Right renal cortex interstitium (tissue), 3 donors: ENCODE measurements at regions not wholly inside any gene's neighbourhood (a gene's known extent, or its start where the extent isn't known, plus 50 kb on each side); places are given as distances from the start of the nearest gene placed in this dataset.
"Not testable (repeated sequence)": the region's sequence is repeated elsewhere in the genome, so short reads cannot be mapped to it uniquely, and the experiment has no call there.

ENCODE experiments used
- DNase-seq, 3 donors: peaks; one replicate each; pipeline ENCODE4 v3.0.0-alpha.2; 2013; ENCODE audit warnings: low read depth in 3 of 3, low spot score in 2 of 3

DNA sequence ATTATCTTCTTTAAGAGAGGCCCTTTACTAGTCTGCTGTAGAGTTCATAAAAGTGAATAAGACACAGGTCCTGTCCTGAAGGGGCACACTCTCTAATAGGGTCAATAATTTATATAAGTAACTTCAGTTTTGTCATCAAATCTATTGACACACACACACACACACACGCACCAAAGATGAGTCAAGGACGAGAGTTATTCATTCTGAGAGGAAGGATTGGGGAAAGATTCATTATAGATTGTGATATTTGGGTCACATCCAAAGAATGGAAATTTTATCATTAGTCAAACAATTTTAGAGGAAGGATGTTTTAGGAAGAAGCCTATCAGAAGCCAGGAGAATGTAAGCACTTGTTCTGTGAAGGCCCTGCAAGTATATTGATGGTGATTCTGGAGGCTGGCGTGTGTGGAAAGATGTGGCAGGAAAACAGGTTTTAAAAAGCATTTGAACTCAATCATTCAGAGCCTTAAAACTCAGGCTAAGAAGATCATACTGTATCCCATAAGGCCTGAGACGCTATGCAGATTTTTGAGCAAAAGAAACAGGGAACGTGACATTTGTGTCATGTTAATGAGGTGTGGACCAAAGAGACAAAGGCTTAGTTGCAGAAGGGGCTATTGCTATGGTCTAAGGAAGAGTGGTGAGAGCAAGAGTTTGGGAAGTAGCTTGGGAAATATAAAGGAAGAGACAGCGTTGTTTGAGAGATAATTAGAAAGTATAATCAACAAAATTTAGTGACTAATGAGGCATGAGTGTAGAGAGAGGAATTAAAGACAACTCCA, 161.4 kb upstream of the PREP start:
- no peak for DNase-seq

DNA sequence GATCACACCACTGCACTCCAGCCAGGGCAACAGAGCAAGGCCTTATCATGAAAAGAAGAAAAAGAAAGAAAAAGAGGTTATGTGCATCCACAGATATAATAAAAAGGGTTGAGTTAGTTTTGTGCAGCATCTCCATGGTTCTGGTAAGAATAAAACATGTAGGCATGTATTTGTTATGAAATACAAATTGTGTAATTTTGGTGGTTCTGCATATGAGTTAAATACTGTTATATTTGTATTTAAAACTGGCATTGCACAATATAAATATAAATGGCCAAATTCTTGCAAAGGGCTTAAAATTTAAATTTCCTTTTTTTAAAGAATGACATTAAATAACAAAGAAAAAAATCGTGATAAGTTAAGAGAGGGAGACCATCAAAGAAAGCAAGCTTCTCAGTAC, 159.1 kb upstream of the PREP start:
- DNase-seq, result no peak

DNA sequence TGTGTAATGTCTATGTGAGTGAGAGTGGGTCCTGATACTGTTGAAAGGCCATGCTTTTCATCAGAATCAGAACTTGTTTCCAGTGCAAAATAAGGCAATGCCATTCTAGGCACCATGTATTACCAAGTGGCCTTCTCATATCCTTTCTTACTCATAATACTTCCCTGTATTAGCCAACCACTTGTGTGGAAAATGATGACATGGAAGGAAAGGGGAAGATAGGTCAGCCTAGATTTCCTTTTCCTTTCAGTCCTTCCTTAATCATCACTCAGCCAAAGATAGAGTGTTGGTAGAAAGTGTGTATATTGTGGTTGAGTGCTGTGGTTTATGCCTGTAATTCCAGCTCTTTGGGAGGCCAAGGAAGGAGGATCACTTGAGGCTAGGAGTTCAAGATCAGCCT, 158.6 kb upstream of the PREP start:
- no peak for DNase-seq

DNA sequence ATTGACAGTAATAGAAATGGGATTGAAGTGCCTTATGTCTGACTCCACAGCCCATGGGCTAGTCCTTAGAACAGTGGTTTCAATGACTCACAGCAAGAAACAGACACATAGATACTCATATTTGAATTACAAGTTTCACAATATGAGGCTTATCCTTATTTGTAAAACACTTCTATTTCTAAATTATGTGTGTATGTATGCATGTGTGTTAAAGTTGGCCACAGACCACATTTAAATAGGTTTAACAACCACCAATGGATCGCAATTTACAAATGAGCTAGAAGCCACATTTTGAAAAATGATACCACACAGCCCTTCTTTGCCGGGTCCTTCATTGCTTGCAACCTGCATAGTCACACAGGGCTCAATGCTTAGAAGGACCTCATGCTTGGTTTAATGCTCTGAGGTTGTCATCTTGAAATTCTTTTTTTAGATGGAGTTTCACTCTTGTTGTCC, 157.8 kb upstream of the PREP start:
- no peak for DNase-seq

DNA sequence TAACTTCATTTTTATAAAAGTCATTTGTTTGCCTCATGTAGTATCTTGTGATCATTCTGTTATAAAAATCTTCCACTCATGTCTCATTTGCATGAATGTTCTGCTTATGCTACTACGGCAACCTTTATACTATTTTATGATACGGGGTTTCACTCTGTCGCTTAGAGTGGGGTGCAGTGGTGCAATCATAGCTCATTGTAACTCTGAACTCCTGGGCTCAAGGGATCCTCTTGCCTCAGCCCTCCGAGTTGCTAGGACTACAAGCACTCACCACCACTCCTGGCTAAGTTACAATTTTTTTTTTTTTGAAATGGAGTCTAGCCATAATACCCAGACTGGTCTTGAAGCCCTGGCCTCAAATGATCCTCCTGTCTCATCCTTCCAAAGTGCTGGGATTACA, 154.4 kb upstream of the PREP start:
- DNase-seq, result no peak

DNA sequence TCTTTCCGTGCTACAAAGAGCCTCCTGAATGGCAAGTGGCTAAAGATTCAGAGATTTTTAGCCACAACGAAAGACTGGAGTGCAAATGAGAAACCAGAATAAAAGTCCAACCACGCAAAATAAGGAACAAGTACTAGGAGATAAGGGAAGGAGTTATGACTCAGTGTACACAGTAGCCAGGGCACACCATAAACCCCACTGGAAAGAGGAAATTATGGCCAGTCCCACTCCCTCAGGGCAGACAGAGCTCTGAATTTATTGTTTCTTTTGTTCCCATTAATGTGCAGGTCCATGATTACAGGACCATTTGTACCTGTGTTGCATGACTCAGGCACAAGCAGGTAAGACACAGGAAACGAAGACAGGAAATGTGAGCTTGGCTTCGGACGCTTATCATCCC, 150.3 kb upstream of the PREP start:
- DNase-seq, result no peak

DNA sequence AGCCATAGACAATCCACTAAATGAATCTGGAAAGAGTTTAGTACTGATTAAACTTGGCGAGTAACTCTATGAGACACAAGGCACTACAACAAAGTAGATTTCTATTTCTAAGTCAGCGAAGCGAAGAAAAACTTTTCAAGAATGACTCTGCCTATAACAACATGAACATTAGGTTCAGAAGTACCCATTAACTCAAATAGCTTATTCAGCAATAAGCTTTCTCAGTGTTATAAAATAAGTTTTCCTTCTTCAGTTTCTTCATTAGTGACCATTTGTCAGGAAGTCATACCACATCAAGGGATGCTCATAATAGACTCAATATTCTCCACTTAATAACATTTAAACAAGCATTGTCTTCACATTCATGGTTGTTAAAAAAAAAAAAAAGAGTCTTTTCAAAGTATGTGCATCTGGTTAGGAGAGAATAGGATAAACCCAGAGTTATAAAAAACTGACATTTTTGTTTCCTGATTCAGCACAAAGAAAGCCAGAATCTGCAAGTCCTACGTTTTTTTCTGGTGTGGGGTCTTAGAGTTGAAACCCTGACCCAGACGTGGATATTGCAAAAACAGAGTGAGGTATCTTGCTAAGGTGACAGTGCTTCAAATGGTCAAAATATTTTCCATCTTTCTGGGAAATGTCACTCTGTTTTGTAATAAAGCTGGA, 148.2 kb upstream of the PREP start:
- no peak for DNase-seq

DNA sequence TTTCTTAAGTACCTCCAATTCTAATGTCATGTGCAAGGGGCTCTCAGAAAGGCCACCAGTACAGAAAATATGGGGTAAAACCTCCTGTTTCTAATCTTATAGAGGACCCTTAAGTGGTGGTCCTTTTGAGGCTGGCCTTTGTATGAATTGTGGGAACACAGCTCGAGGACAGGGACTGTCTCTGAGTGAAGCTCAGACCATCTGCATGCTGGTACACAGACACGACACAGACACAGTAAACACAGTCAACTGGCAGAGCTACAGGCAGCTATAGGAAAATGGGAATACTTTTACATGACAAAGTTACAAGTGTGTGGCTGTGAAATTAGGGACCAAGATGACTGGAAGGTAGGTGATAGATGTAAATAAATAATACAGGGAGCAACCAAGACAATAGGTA, 143.9 kb upstream of the PREP start:
- DNase-seq, result no peak

DNA sequence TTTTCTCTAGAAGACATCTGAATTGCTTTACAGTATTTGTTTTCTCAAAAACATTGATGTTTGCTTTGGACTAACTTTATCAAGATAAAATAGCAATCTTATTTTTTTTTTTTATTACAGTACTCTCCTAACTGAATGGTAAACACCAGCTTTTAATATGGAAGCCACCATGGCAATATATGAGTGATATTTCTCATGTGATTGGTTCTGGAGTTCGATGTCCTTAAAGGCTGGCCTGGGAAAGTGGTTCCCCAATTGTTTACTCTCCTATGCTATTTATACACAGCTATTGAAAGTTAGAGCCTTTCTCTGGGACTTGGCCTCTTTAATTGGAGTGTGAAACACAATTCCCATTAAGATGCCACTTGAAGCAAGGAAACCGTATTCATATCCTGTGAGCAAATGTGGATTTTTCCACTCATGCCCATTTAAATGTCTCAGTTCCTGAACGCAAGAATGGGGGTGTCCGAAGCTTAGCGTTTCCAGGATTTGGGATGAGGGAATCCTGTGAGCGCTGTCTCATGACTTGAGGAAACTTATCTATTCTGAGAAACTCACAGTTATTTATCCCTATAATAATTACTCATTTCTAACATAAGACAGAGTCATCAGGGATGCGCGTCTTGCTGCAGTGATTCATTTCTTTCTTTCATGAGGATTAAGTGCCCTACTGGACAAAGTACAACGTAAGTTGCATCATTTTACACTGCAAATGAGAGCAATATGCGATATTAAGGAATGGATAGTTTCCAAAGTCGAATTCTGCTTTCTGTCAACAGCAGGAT, 143.3 kb upstream of the PREP start:
- DNase-seq, result no peak

DNA sequence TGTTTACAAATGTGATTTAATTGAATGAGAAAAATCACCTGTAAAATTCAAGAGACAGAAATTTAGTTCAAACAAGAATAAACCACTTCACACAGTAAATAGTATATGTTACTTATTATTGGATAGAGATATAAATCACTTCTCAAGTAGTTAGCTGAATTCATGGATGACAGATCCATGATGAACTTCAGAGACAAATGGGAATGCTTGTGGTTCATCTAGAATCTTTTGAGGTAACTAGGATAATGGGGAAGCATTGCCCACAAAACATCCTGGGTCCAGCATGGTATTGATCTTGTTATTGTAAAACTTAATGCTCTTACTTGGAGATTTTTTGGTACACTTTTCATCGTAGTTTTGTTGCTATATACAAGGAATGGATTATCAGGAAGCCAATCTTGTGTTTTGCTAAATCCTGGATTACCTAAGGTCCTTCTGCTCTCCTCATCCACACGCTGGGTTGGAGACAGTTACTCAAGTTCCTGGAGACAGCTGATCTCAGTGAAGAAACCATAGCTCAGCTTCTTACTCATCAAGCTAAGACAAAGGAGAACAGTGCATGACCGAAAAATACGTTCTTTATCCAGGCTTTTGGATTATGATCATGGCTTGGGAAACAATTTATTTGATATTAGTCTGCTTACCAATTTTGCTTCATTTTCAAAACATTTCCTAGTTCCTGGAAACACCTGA, 142.5 kb upstream of the PREP start:
- DNase-seq, result no peak

DNA sequence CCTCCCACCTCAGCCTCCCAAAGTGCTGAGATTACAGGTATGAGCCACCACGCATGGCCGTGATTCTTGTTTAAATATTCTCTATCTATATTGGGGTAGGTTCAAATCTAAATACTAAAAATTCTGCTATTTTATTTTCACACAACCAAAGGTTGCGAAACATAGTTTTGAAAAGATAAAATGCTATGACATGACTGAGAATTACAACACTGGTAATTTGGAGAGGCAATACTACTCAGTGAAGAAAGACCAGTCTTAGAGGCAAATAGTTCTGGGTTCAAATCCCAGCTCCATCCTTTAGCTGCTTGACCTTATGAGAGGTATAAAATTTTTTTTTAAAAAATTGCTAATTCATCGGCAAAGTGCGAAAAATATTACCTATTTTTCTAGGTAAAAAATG, 137.0 kb upstream of the PREP start:
- DNase-seq, result no peak

DNA sequence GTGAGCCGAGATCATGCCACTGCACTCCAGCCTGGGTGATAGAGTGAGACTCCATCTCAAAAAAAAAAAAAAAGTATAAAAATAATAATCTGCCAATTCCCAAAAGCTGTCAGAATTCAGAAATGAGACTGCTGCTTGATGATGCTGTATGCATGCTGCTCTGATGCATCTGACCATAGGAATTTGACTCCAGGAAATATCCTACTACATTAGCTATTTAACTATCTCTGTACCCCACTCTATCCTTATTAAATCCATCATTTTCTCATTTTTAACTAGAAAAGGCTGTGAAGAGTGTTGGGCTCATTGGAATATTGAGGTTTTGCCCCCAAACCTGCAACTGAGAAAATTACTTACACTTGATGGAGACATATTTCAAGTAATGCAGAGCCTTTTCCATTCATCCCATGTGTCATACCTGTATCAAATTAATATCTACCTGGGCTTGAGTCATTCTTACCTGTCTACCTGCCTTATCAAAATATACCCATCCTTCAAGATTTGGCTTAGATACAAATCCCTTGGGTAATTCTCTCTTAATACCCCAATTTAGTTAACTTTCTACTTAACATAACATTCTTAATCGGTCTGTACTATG, 135.2 kb upstream of the PREP start:
- no peak for DNase-seq

DNA sequence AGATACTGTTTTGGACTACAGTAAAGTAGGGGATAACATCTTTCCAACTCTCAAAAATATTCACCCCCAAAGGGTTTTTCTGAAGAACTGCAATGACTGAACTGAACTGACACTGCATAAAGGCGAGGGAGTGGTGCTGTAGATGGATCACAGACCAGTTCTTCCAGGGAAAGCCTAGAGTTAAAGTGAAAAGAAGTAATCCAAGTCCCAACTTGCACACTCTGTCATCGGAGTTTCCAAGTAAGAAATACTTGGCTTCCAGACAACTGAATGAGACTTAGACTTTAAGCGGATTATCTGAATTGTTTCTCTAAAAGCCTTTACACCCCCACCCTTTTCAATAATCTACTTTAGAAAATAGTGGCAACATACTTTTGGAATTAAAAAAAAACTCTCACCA, 134.1 kb upstream of the PREP start:
- DNase-seq, result no peak

DNA sequence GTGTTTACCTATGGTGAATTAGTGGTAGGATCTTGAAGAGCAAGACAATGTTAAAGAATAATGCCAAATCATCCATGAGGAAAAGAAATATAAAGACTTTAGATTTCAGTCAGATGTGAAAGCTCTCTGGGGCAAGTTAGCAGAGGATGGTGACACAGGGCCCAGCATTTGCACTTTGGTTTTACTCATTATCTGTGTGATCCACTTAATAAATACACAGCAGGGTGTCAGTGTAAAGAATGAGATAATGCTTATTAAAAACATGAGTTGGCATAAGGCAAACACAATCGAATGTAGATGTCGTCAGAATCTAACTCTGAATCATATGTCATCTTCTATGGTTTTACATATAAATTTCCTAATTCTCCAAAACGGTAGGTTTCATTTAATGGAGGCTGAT, 130.4 kb upstream of the PREP start:
- DNase-seq, result no peak

DNA sequence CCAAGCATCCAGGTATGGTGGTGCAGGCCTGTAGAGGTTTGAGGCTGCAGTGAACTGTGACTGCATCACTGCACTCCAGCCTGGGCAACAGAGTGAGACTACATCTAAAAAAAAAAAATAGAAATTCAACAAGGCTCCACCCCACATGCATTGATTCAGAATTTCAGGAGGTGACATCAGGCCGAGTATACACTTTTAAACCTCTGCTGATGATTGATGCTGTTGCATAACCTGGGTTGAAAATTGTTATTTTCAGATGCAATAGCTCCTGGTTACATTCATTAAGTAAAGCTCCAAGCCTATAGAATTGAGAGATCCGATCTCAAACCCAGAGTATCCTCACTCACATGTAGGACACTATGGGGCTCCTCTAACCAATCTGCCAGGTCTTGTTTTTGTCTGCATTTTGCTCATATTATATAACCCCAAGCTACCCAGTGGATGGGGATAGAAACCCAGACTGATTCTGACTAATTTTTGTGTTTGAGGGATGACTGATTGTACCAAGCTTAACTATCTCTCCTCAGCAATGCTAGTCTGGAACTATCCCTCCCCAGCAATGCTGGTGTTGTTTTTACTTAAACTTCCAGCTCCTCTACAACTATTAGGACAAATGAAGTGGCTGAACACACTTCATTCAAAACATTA, 123.5 kb upstream of the PREP start:
- no peak for DNase-seq

DNA sequence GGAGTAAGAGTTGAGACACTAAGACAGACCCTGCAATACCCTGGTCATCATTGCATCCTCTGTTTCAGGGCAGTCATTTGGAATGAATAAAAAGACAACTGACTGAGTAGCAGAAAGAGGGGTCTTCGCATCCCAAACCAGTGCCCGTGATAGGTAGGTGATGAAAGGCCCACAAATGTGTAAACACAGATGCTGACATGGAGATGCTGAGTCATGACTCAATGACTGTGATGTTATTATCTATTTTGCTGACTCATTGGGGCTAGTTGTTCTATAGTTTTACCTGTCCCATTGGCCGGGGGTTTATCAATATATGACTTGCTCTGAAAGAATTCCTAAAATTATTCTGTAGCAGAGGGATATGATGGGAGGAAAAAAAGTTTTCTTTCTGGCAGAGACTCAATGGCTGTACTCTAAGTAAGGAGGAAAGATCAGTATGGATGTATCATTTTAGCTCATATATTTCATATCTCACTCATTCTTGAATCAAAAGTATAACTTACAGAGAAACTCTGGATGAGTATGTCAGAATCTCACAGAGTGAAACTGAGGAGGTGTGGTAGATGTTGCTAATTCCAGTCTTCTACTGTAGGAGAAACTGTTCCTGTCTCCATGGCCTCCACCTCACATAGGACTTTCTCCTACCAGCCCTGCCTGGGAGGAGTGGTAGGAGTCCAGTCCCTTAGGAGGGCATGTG, 119.9 kb upstream of the PREP start:
- DNase-seq, result no peak

DNA sequence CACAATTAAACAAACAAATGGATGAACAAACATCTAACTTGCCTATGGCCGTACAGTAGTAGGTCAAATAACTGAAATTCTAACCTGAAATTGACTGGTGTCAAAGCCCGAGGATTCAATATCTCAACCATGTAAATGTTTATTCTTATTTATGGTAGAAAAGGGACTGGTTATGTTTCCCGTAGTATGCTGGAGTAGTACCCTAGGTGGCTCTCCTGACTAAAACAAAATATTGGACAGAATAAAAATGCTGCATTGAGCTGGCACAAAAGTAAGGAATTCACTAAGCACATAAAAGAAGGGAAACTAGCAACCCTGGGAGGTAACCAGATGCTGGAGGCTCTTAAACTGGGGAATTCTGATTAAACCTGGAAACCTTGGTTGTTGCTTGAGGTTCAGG, 117.1 kb upstream of the PREP start:
- no peak for DNase-seq

DNA sequence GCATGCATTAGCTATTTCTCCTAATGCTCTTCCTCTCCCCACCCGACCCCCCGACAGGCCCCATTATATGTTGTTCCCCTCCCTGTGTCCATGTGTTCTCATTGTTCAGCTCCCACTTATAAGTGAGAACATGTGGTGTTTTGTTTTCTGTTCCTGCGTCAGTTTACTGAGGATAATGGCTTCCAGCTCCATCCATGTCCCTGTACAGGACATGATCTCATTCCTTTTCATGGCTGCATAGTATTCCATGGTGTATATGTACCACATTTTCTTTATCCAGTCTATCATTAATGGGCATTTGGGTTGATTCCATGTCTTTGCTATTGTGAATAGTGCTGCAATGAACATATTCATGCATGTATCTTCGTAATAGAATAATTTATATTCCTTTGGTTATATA, 116.1 kb upstream of the PREP start:
- DNase-seq, result not testable (repeated sequence)

DNA sequence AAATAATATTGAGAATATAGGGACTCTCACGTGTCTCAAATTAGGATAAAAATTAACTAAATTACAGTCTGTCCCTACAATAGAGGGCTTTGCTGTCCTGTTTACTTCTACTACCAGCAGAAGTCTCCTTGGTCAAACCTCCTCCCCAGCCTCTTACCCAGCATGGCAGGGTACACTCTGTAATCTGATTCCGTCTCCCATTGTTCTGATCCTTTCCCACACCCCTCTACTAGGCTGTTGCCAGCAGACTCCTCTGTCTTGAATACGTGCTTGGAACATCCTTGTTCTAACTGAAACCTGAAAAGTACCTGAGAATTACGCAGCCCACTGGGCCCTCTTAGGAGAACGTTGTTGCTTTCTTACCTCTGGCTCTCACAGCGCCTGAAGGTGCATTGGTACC, 112.2 kb upstream of the PREP start:
- DNase-seq, result no peak

DNA sequence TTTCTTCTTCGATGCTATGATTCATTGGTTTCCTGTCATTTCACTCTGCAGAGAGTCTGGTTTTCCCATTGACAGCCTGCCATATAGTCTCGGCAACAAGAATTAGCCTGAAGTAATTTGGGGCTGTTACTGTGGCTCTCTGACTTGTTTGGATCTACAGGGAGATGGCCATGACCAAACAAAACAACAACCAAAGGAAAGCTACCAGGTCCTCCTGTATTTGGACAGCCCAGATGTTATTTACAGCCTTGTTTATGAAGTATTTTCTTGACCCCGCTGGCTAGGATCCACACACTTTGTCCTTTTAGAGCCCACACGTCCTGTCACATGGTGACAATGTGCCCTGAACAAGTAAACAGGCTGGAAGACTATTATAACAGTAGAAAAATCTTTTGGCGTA, 111.4 kb upstream of the PREP start:
- no peak for DNase-seq
